SU-DHL-6 (cell line): ENCODE measurements at regions not wholly inside any gene's neighbourhood (a gene's known extent, or its start where the extent isn't known, plus 50 kb on each side); places are given as distances from the start of the nearest gene placed in this dataset.

ENCODE experiments used
- CTCF ChIP-seq: fragments of 200-600 bp; sonication (generic); IDR thresholded peaks from one replicate; pipeline ENCODE4 v1.5.1; 2017; ENCODE audit warnings: antibody characterized with exemption, mild to moderate bottlenecking, low read length, moderate library complexity; ENCODE audit not compliant: insufficient read depth, poor library complexity, severe bottlenecking
- EZH2phosphoT487 ChIP-seq: fragments of 200-600 bp; sonication (generic), shearing (Covaris generic); conservative IDR thresholded peaks from 2 replicates; pipeline ENCODE4 v1.6.1; 2018; ENCODE audit warnings: mild to moderate bottlenecking, antibody characterized with exemption, low read length, moderate library complexity, mixed read lengths

GRCh38 chr12:78293059-78293686, 462.5 kb downstream of the NAV3 start:
- TF ChIP-seq CTCF, result no peak
- no peak for TF ChIP-seq EZH2phosphoT487
